ENCODE measurements at regions not wholly inside any gene's neighbourhood (a gene's known extent, or its start where the extent isn't known, plus 50 kb on each side); places are given as distances from the start of the nearest gene placed in this dataset.
A peak's percentile ranks its signal among the peaks of the same experiment; 100 is the strongest.

DNA sequence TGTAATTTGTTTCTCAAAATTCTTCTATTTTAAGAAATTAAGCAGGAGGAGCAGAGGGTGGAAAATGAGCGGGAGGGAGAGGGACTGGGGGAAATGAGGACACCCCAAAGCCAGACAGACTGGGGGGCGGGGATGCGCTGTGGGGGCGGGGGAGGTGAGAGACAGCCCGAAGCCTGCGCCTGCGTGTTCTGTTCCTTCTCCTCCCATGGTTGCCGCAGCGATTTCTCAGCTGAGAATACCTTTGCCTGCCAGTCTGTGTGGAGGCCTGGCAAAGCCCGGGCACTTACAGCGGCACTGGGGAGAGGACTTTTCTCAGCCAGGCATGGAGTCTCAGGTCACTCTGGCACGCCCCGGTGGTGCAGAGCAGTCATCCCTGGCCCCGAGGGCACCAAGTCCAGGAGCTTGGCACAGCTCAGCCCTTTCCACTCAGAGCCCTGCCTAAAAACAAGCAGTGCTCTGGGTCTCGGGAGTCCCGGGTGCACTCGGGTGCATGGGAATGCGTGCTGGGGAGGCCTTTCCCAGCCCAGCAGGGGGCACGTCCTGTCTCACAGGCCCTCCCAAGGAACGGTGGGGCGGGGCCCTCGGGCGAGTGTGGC is 289.3 kb upstream of the HS6ST1 start:
- no peaks in the 10 kb centered on the region for H3K9me3 Mint-ChIP-seq
- H3K4me1 Mint-ChIP-seq (ENCODE audit: low read depth), result no peaks in the 10 kb centered on the region
- H3K4me3 ChIP-seq (ENCODE audit: low read length), result no peak overlapping the region
- H3K9me3 ChIP-seq (ENCODE audit: control insufficient read depth in 1 of 2, insufficient read depth in 1 of 2, low read length in 2 of 2), result no peaks in the 10 kb centered on the region
- ChIA-PET CTCF (no interaction called here), POLR2A (no interaction called here)
- no peaks in the 10 kb centered on the region for H3K36me3 Mint-ChIP-seq (ENCODE audit: low read depth)
- H3K27ac ChIP-seq (ENCODE audit: low read depth in 1 of 2, low read length in 2 of 2), result no peak overlapping the region
- no peaks in the 10 kb centered on the region for H3K4me1 ChIP-seq (ENCODE audit: insufficient read depth, low read length)
- TF ChIP-seq, protein P1, sequence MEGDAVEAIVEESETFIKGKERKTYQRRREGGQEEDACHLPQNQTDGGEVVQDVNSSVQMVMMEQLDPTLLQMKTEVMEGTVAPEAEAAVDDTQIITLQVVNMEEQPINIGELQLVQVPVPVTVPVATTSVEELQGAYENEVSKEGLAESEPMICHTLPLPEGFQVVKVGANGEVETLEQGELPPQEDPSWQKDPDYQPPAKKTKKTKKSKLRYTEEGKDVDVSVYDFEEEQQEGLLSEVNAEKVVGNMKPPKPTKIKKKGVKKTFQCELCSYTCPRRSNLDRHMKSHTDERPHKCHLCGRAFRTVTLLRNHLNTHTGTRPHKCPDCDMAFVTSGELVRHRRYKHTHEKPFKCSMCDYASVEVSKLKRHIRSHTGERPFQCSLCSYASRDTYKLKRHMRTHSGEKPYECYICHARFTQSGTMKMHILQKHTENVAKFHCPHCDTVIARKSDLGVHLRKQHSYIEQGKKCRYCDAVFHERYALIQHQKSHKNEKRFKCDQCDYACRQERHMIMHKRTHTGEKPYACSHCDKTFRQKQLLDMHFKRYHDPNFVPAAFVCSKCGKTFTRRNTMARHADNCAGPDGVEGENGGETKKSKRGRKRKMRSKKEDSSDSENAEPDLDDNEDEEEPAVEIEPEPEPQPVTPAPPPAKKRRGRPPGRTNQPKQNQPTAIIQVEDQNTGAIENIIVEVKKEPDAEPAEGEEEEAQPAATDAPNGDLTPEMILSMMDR (IDR thresholded peaks at IDR 0.05), result no peak
- no peak overlapping the region for H3K4me3 Mint-ChIP-seq
- ATAC-seq (ENCODE audit: poor library complexity) (no peak), DNase-seq (peak in 1 of 14 experiments; percentile 32)
- no peak overlapping the region for H3K27ac Mint-ChIP-seq
- no peaks in the 10 kb centered on the region for H3K27me3 Mint-ChIP-seq
- no peaks in the 10 kb centered on the region for H3K36me3 ChIP-seq (ENCODE audit: insufficient read depth, low read length)
- intact Hi-C loops (cut with DNase I, micrococcal nuclease), result no loop called here
- no peaks in the 10 kb centered on the region for H3K27me3 ChIP-seq (ENCODE audit: control insufficient read depth in 1 of 2, insufficient read depth in 2 of 2, low read length in 2 of 2)

DNA sequence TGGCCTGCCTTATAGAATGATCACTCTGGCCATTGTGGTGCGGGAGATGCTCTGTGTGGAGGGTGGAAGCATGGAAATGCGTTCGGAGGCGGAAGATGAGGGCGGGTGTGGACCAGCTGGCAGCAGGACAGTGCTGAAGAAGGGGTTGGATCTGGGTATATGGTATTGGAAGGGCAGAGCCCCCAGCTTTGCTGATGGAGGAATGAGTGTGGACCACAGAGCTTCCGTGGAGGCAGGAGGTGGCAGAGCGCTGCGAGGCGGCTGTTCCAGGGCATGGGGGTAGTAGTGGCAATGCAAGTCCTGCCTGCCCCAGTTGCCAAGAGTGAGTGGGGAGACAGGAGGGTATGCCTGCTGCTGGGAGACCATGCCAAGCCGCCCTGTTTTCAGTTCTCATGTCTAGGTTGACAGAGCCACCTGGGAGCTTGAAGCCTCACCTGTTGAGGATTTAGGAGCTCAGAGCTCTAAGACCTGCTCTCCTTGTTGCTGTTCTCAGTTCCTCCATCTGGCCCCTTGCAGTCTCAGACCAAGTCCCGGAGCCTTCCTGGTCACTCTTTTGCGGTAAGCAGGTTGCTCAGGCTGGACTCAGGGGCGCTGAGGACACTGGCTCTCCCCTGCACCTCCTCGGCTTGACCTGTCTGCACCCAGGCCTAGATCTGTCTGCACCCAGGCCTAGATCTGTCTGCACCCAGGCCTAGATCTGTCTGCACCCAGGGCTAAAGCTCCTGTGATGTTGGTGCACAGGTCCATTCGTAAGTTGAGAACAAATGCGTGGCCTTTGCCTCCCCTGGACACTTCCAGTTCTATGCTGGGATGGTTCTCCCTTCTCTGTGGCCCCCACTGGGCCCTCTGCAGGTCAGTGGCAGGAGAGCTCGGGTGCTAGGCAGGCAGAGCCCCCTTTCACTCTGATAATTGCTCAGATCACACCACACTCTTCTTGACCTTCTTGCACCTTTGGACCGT is 290.5 kb upstream of the HS6ST1 start:
- Histone ChIP-seq H3K27me3 (ENCODE audit: control insufficient read depth in 1 of 2, insufficient read depth in 2 of 2, low read length in 2 of 2) (no peaks in the 10 kb centered on the region), H3K4me3 (ENCODE audit: low read length) (no peak overlapping the region), H3K36me3 (ENCODE audit: insufficient read depth, low read length) (no peaks in the 10 kb centered on the region), H3K9me3 (ENCODE audit: control insufficient read depth in 1 of 2, insufficient read depth in 1 of 2, low read length in 2 of 2) (peaks cover 0 to 10% of the 10 kb centered on the region in 2 experiments), H3K27ac (ENCODE audit: low read depth in 1 of 2, low read length in 2 of 2) (no peak overlapping the region), H3K4me1 (ENCODE audit: insufficient read depth, low read length) (no peaks in the 10 kb centered on the region)
- TF ChIP-seq, protein P1 (IDR thresholded peaks at IDR 0.05), result no peak
- intact Hi-C loops (cut with DNase I, micrococcal nuclease), result no loop called here
- ChIA-PET CTCF (interaction anchor here (0.6 kb wide), 1 partner anchor 492 kb away, joined by 4 read pairs; no protein-coding TSS in a partner anchor), POLR2A (no interaction called here)
- H3K27ac Mint-ChIP-seq, result no peak overlapping the region
- no peaks in the 10 kb centered on the region for H3K36me3 Mint-ChIP-seq (ENCODE audit: low read depth)
- ATAC-seq (ENCODE audit: poor library complexity) (no peak), DNase-seq (peak in 1 of 14 experiments; percentile 29)
- H3K4me3 Mint-ChIP-seq, result no peak overlapping the region
- no peaks in the 10 kb centered on the region for H3K9me3 Mint-ChIP-seq
- H3K27me3 Mint-ChIP-seq, result no peaks in the 10 kb centered on the region
- no peaks in the 10 kb centered on the region for H3K4me1 Mint-ChIP-seq (ENCODE audit: low read depth)

DNA sequence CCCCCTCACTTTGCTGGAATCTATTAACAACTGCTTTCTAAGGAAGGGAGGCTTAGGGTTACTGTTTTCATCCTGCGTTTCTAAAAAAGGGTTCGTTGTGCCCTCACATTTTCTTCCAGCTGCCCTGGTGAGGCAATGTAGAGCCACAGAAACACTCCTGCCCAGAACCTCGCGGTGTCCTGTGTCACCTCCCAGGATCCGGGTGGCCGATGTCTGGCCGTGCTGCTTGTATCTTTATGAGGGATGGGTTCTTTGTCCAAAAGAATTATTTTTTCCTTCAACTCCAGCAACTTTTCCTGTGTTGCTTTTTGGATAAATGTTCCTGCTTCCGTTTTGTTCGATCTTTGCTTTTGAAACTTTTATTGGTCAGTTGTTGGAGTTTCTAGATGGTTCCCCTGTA is 291.8 kb upstream of the HS6ST1 start:
- no peak overlapping the region for H3K4me3 ChIP-seq (ENCODE audit: low read length)
- no peak overlapping the region for H3K27ac Mint-ChIP-seq
- no peaks in the 10 kb centered on the region for H3K27me3 ChIP-seq (ENCODE audit: control insufficient read depth in 1 of 2, insufficient read depth in 2 of 2, low read length in 2 of 2)
- no peaks in the 10 kb centered on the region for H3K9me3 Mint-ChIP-seq
- CTCF ChIA-PET, result no interaction called here
- TF ChIP-seq, protein P1 (IDR thresholded peaks at IDR 0.05), result no peak
- H3K36me3 ChIP-seq (ENCODE audit: insufficient read depth, low read length), result no peaks in the 10 kb centered on the region
- DNase-seq (no peak), ATAC-seq (ENCODE audit: poor library complexity) (no peak)
- no peaks in the 10 kb centered on the region for H3K4me1 ChIP-seq (ENCODE audit: insufficient read depth, low read length)
- no peaks in the 10 kb centered on the region for H3K36me3 Mint-ChIP-seq (ENCODE audit: low read depth)
- intact Hi-C loops (cut with DNase I, micrococcal nuclease), result no loop called here
- no peak overlapping the region for H3K27ac ChIP-seq (ENCODE audit: low read depth in 1 of 2, low read length in 2 of 2)
- no peaks in the 10 kb centered on the region for H3K27me3 Mint-ChIP-seq
- H3K4me1 Mint-ChIP-seq (ENCODE audit: low read depth), result no peaks in the 10 kb centered on the region
- H3K9me3 ChIP-seq (ENCODE audit: control insufficient read depth in 1 of 2, insufficient read depth in 1 of 2, low read length in 2 of 2), result peaks cover 0 to 11% of the 10 kb centered on the region in 2 experiments
- POLR2A ChIA-PET, result no interaction called here
- H3K4me3 Mint-ChIP-seq, result no peak overlapping the region

Data from CD4-positive, alpha-beta T cell (primary cell).